Suprapubic skin (tissue), 4 donors: ENCODE measurements at regions not wholly inside any gene's neighbourhood (a gene's known extent, or its start where the extent isn't known, plus 50 kb on each side); places are given as distances from the start of the nearest gene placed in this dataset.

Experiments
- DNase-seq, 2 donors: peaks; one replicate each; pipeline ENCODE4 v3.0.0-alpha.2; 2019; ENCODE audit warnings: low spot score in 2 of 2
- H3K27ac ChIP-seq: fragments of 200-600 bp; sonication (generic); one replicate; pipeline ENCODE4 v1.5.1; 2019
- H3K27me3 ChIP-seq: fragments of 200-600 bp; sonication (generic); one replicate; pipeline ENCODE4 v1.5.1; 2019
- H3K36me3 ChIP-seq: fragments of 200-600 bp; sonication (generic); one replicate; pipeline ENCODE4 v1.5.1; 2019
- H3K4me1 ChIP-seq: fragments of 200-600 bp; sonication (generic); one replicate; pipeline ENCODE4 v1.5.1; 2019
- H3K4me3 ChIP-seq: fragments of 200-600 bp; sonication (generic); one replicate; pipeline ENCODE4 v1.5.1; 2019; ENCODE audit warnings: mild to moderate bottlenecking
- H3K9me3 ChIP-seq: fragments of 200-600 bp; sonication (generic); one replicate; pipeline ENCODE4 v1.5.1; 2019
- EP300 ChIP-seq: sonication (generic); formaldehyde crosslinking; IDR thresholded peaks from one replicate; pipeline ENCODE4 v1.6.1; 2017; ENCODE audit warnings: antibody characterized with exemption
- POLR2A ChIP-seq, 2 donors: fragments of 450-650 bp; IDR thresholded peaks; one replicate each; pipeline ENCODE4 v1.6.1; 2017; ENCODE audit warnings: antibody characterized with exemption in 2 of 2, mild to moderate bottlenecking in 2 of 2, moderate library complexity in 2 of 2
- POLR2AphosphoS5 ChIP-seq, 3 donors: sonication (generic); formaldehyde crosslinking; IDR thresholded peaks; one replicate each; pipeline ENCODE4 v1.6.1; 2017; ENCODE audit warnings: antibody characterized with exemption in 3 of 3
- WGBS: methylation state at CpG from one replicate; pipeline ENCODE4 v1.1.5; 2018; 5-methylcytosine and 5-hydroxymethylcytosine counted together
- TF ChIP-seq, protein P1 (sequence below), 2 donors: fragments of 200-600 bp in 1 of 2; fragments of 450-650 bp in 1 of 2; sonication (generic) in 1 of 2; IDR thresholded peaks; one replicate each; pipeline ENCODE4 v1.5.1; 2016 to 2019; ENCODE audit warnings: antibody characterized with exemption in 2 of 2, mild to moderate bottlenecking in 1 of 2, moderate library complexity in 1 of 2

GRCh38 chr18:7429831-7430230 is 137.3 kb upstream of the PTPRM start:
- TF ChIP-seq POLR2AphosphoS5 (IDR thresholded peaks at IDR 0.05): no peak
- no peak for TF ChIP-seq EP300
- TF ChIP-seq, protein P1, sequence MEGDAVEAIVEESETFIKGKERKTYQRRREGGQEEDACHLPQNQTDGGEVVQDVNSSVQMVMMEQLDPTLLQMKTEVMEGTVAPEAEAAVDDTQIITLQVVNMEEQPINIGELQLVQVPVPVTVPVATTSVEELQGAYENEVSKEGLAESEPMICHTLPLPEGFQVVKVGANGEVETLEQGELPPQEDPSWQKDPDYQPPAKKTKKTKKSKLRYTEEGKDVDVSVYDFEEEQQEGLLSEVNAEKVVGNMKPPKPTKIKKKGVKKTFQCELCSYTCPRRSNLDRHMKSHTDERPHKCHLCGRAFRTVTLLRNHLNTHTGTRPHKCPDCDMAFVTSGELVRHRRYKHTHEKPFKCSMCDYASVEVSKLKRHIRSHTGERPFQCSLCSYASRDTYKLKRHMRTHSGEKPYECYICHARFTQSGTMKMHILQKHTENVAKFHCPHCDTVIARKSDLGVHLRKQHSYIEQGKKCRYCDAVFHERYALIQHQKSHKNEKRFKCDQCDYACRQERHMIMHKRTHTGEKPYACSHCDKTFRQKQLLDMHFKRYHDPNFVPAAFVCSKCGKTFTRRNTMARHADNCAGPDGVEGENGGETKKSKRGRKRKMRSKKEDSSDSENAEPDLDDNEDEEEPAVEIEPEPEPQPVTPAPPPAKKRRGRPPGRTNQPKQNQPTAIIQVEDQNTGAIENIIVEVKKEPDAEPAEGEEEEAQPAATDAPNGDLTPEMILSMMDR (IDR thresholded peaks at IDR 0.05): no peak
- Histone ChIP-seq H3K36me3 (no peaks in the 10 kb centered on the region), H3K27me3 (no peaks in the 10 kb centered on the region), H3K4me3 (no peak overlapping the region), H3K9me3 (no peaks in the 10 kb centered on the region), H3K27ac (no peak overlapping the region), H3K4me1 (no peaks in the 10 kb centered on the region)
- WGBS: 80% methylated on average over 3 of the region's 3 CpGs
- no peak for DNase-seq

GRCh38 chr18:7436166-7436565 is 130.9 kb upstream of the PTPRM start:
- no peak overlapping the region for H3K27ac ChIP-seq
- 81% methylated on average over 2 of the region's 2 CpGs for WGBS
- no peaks in the 10 kb centered on the region for H3K36me3 ChIP-seq
- TF ChIP-seq POLR2AphosphoS5 (IDR thresholded peaks at IDR 0.05): no peak
- no peak for TF ChIP-seq EP300
- TF ChIP-seq, protein P1 (IDR thresholded peaks at IDR 0.05): no peak
- TF ChIP-seq POLR2A (IDR thresholded peaks at IDR 0.05): no peak
- no peak for DNase-seq
- H3K4me3 ChIP-seq: no peak overlapping the region
- no peaks in the 10 kb centered on the region for H3K27me3 ChIP-seq
- H3K4me1 ChIP-seq: no peaks in the 10 kb centered on the region
- H3K9me3 ChIP-seq: no peaks in the 10 kb centered on the region

DNA sequence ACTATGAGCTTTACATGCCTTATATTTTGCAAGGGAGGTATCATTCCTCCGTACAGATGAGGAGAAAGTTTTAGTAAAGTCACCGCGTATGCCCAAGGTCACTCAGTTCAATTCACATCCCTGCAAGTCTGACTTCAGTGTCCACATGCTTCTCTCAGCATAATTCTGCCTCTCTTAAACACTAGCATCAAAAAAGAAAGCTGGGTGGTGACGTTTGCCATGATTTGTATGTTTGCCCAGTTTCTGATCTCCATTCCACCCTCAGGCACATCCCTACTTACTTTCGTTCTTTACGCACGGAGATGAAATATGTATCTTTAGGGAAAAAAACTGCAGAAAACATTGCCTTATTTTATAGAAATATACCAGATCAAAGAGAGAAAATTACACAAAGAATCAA is 129.2 kb upstream of the PTPRM start:
- Histone ChIP-seq H3K9me3 (no peaks in the 10 kb centered on the region), H3K4me3 (no peak overlapping the region), H3K4me1 (no peaks in the 10 kb centered on the region), H3K27me3 (no peaks in the 10 kb centered on the region), H3K36me3 (no peaks in the 10 kb centered on the region), H3K27ac (no peak overlapping the region)
- TF ChIP-seq, protein P1 (IDR thresholded peaks at IDR 0.05): no peak
- TF ChIP-seq POLR2AphosphoS5 (IDR thresholded peaks at IDR 0.05) (no peak), POLR2A (IDR thresholded peaks at IDR 0.05) (no peak), EP300 (no peak)
- WGBS: 51% methylated on average over 7 of the region's 7 CpGs
- DNase-seq: no peak

- TF ChIP-seq, protein P1 (IDR thresholded peaks at IDR 0.05): no peak
- TF ChIP-seq POLR2AphosphoS5 (IDR thresholded peaks at IDR 0.05) (no peak), POLR2A (IDR thresholded peaks at IDR 0.05) (no peak), EP300 (no peak)
- Histone ChIP-seq H3K27me3 (no peaks in the 10 kb centered on the region), H3K27ac (no peak overlapping the region), H3K36me3 (no peaks in the 10 kb centered on the region), H3K4me1 (no peaks in the 10 kb centered on the region), H3K4me3 (no peak overlapping the region), H3K9me3 (no peaks in the 10 kb centered on the region)
- DNase-seq: no peak
- 62% methylated on average over 2 of the region's 2 CpGs for WGBS
These were observed 128.5 kb upstream of the PTPRM start for GRCh38 chr18:7438646-7439045.

GRCh38 chr18:7447318-7448028 is 119.6 kb upstream of the PTPRM start:
- DNase-seq: no peak
- Histone ChIP-seq H3K27ac (no peak overlapping the region), H3K27me3 (no peaks in the 10 kb centered on the region), H3K4me3 (no peak overlapping the region), H3K4me1 (no peaks in the 10 kb centered on the region), H3K36me3 (no peaks in the 10 kb centered on the region), H3K9me3 (no peaks in the 10 kb centered on the region)
- TF ChIP-seq, protein P1 (IDR thresholded peaks at IDR 0.05): no peak
- TF ChIP-seq POLR2AphosphoS5 (IDR thresholded peaks at IDR 0.05): no peak
- no peak for TF ChIP-seq POLR2A (IDR thresholded peaks at IDR 0.05)
- TF ChIP-seq EP300: no peak
- 61% methylated on average over 2 of the region's 2 CpGs for WGBS
